Transverse colon (tissue), 4 donors: ENCODE measurements at regions not wholly inside any gene's neighbourhood (a gene's known extent, or its start where the extent isn't known, plus 50 kb on each side); places are given as distances from the start of the nearest gene placed in this dataset.

ENCODE experiments used
- DNase-seq: peaks from one replicate; pipeline ENCODE4 v3.0.0-alpha.2; 2019
- H3K27ac ChIP-seq, 4 donors: fragments of 200-600 bp; sonication (generic); 2 replicates each; pipeline ENCODE4 v1.5.1; 2016 to 2018; ENCODE audit warnings: inconsistent platforms in 4 of 4
- H3K27me3 ChIP-seq: fragments of 200-600 bp; sonication (generic); 2 replicates; pipeline ENCODE4 v1.5.1; 2017; ENCODE audit warnings: inconsistent platforms
- H3K36me3 ChIP-seq, 4 donors: fragments of 200-600 bp; sonication (generic); 2 replicates each; pipeline ENCODE4 v1.5.1; 2017 to 2019; ENCODE audit warnings: inconsistent platforms in 4 of 4
- H3K4me1 ChIP-seq, 4 donors: fragments of 200-600 bp; sonication (generic); 2 replicates each; pipeline ENCODE4 v1.5.1; 2017 to 2020; ENCODE audit warnings: inconsistent platforms in 4 of 4
- H3K4me3 ChIP-seq, 4 donors: fragments of 200-600 bp; sonication (generic); 1 replicate in 1 of 4; 2 replicates in 3 of 4; pipeline versions ENCODE4 v1.5.1 to v1.6.1; 2017 to 2019; ENCODE audit warnings: inconsistent platforms in 4 of 4
- H3K9me3 ChIP-seq, 2 donors: fragments of 200-600 bp; sonication (generic); 2 replicates each; pipeline ENCODE4 v1.5.1; 2017 to 2019; ENCODE audit warnings: inconsistent platforms in 2 of 2
- EP300 ChIP-seq: sonication (generic); formaldehyde crosslinking; IDR thresholded peaks from one replicate; pipeline ENCODE4 v1.6.1; 2017; ENCODE audit warnings: antibody characterized with exemption, low read depth
- POLR2A ChIP-seq: fragments of 450-650 bp; IDR thresholded peaks from one replicate; pipeline ENCODE4 v1.6.1; 2016; ENCODE audit warnings: antibody characterized with exemption, mild to moderate bottlenecking, moderate library complexity
- POLR2AphosphoS5 ChIP-seq, 3 donors: sonication (generic); formaldehyde crosslinking; IDR thresholded peaks; one replicate each; pipeline ENCODE4 v1.6.1; 2016; ENCODE audit warnings: antibody characterized with exemption in 3 of 3
- WGBS, 2 donors: methylation state at CpG; one replicate each; pipeline ENCODE4 v1.1.5; 2018; ENCODE audit warnings: low coverage in 1 of 2; 5-methylcytosine and 5-hydroxymethylcytosine counted together
- in situ Hi-C, 4 donors: fragments of 200-750 bp; cut with MboI; loops; one replicate each; pipeline versions ENCODE4 v1.15.0 to v1.15.1; 2017; ENCODE audit warnings: low sequenced_read_pairs in 3 of 4, low pct_ligation_motif_present in 1 of 4, low pct_unique_long_range_greater_than_20kb in 1 of 4
- intact Hi-C: fragments of 100-400 bp; cut with DNase I; formaldehyde crosslinking; loops from one replicate; pipeline ENCODE4 v1.15.1; 2023; ENCODE audit warnings: low total_unique reads
- TF ChIP-seq, protein P1 (sequence below), 5 experiments: fragments of 200-600 bp in 3 of 5; fragments of 450-650 bp in 2 of 5; sonication (generic) in 3 of 5; IDR thresholded peaks; 1 replicate in 2 of 5; 2 replicates in 3 of 5; pipeline ENCODE4 v1.5.1; 2016 to 2017; ENCODE audit warnings: antibody characterized with exemption in 5 of 5, inconsistent platforms in 3 of 5, mild to moderate bottlenecking in 2 of 5, moderate library complexity in 1 of 5

GRCh38 chr6:79788756-79789155 lies 157.6 kb downstream of the SH3BGRL2 start:
- no peak overlapping the region for H3K4me3 ChIP-seq
- H3K9me3 ChIP-seq: no peaks in the 10 kb centered on the region
- H3K27me3 ChIP-seq: no peaks in the 10 kb centered on the region
- no peak for DNase-seq
- H3K27ac ChIP-seq: no peak overlapping the region
- TF ChIP-seq POLR2A: no peak
- TF ChIP-seq EP300: no peak
- TF ChIP-seq POLR2AphosphoS5 (IDR thresholded peaks at IDR 0.05): no peak
- intact Hi-C loops (no loop called here), in situ Hi-C loops (no loop called here)
- WGBS, 2 donors: 40 to 42% methylated on average over 1 of the region's 1 CpG
- H3K4me1 ChIP-seq: no peaks in the 10 kb centered on the region
- no peaks in the 10 kb centered on the region for H3K36me3 ChIP-seq

GRCh38 chr6:79787626-79788025 lies 156.5 kb downstream of the SH3BGRL2 start:
- TF ChIP-seq, protein P1, sequence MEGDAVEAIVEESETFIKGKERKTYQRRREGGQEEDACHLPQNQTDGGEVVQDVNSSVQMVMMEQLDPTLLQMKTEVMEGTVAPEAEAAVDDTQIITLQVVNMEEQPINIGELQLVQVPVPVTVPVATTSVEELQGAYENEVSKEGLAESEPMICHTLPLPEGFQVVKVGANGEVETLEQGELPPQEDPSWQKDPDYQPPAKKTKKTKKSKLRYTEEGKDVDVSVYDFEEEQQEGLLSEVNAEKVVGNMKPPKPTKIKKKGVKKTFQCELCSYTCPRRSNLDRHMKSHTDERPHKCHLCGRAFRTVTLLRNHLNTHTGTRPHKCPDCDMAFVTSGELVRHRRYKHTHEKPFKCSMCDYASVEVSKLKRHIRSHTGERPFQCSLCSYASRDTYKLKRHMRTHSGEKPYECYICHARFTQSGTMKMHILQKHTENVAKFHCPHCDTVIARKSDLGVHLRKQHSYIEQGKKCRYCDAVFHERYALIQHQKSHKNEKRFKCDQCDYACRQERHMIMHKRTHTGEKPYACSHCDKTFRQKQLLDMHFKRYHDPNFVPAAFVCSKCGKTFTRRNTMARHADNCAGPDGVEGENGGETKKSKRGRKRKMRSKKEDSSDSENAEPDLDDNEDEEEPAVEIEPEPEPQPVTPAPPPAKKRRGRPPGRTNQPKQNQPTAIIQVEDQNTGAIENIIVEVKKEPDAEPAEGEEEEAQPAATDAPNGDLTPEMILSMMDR (IDR thresholded peaks at IDR 0.05): no peak
- TF ChIP-seq EP300 (no peak), POLR2AphosphoS5 (IDR thresholded peaks at IDR 0.05) (no peak), POLR2A (no peak)
- intact Hi-C loops: no loop called here
- H3K36me3 ChIP-seq: no peaks in the 10 kb centered on the region
- 61 to 92% methylated on average over 2 to 3 of the region's 3 CpGs for WGBS, 2 donors
- in situ Hi-C loops: no loop called here
- H3K27ac ChIP-seq: no peak overlapping the region
- no peak for DNase-seq
- H3K4me3 ChIP-seq: no peak overlapping the region
- no peaks in the 10 kb centered on the region for H3K4me1 ChIP-seq
- H3K9me3 ChIP-seq: no peaks in the 10 kb centered on the region
- H3K27me3 ChIP-seq: no peaks in the 10 kb centered on the region

GRCh38 chr6:79784395-79784753 lies 153.2 kb downstream of the SH3BGRL2 start:
- H3K36me3 ChIP-seq: no peaks in the 10 kb centered on the region
- H3K9me3 ChIP-seq: no peaks in the 10 kb centered on the region
- in situ Hi-C loops: no loop called here
- no peak for DNase-seq
- intact Hi-C loops: no loop called here
- no peaks in the 10 kb centered on the region for H3K27me3 ChIP-seq
- H3K27ac ChIP-seq: no peak overlapping the region
- H3K4me3 ChIP-seq: no peak overlapping the region
- no peaks in the 10 kb centered on the region for H3K4me1 ChIP-seq
- TF ChIP-seq EP300: no peak
- no peak for TF ChIP-seq POLR2AphosphoS5 (IDR thresholded peaks at IDR 0.05)
- TF ChIP-seq, protein P1 (IDR thresholded peaks at IDR 0.05): no peak
- no peak for TF ChIP-seq POLR2A
- 66 to 67% methylated on average over 3 of the region's 3 CpGs for WGBS, 2 donors

DNA sequence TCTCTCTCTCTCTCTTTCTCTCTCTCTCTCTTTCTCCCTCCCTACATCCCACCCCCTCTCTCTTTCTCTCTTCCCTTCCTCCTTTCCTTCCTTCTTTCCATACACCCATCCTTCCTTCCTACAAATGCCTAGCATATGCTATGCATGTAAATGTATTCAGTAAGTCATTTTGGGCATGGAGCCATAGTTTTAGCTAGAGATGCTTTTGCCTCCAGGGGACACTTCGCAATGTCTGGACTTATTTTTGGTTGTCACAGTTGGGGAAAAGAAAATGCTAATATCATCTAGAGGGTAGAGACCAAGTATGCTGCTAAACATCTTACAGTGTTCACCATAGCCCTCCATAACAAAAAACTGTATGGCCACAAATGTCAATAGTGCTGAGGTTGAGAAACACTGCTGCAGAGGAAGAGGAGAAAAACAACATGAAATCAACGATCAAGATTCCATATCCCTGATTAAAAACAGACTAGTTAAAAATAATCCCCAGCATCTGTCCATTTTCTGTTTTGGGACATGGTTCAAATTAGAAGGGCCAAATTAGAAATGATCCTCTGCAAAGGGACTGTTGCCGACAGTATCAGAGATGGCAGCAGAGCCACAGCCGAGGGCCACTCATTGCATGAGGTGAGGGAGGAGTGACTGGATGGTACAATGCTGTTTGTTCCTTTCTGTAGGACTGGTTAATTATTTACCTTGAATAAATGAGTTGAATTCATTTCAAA lies 152.7 kb downstream of the SH3BGRL2 start:
- no peaks in the 10 kb centered on the region for H3K4me1 ChIP-seq
- no peaks in the 10 kb centered on the region for H3K27me3 ChIP-seq
- in situ Hi-C loops: no loop called here
- intact Hi-C loops: no loop called here
- H3K9me3 ChIP-seq: no peaks in the 10 kb centered on the region
- no peaks in the 10 kb centered on the region for H3K36me3 ChIP-seq
- 76% methylated on average over 4 of the region's 4 CpGs; no CpG with 5 or more reads in 1 of the 2 donors for WGBS, 2 donors
- TF ChIP-seq, protein P1 (IDR thresholded peaks at IDR 0.05): no peak
- no peak for TF ChIP-seq POLR2AphosphoS5 (IDR thresholded peaks at IDR 0.05)
- TF ChIP-seq EP300: no peak
- H3K27ac ChIP-seq: no peak overlapping the region
- H3K4me3 ChIP-seq: no peak overlapping the region
- DNase-seq: no peak
